HG02973 (cell line): ENCODE measurements at regions not wholly inside any gene's neighbourhood (a gene's known extent, or its start where the extent isn't known, plus 50 kb on each side); places are given as distances from the start of the nearest gene placed in this dataset.
"Not testable (repeated sequence)": the region's sequence is repeated elsewhere in the genome, so short reads cannot be mapped to it uniquely, and the experiment has no call there.

Source experiments
- ATAC-seq: cut with Tn5 transposase; IDR thresholded peaks from one replicate; pipeline ENCODE4 v1.9.1; 2021; ENCODE audit warnings: moderate library complexity; ENCODE audit not compliant: unreplicated experiment

- ATAC-seq, result no peak
Measured at GRCh38 chr3:152891678-152892077, 56.7 kb downstream of the P2RY1 start.

GRCh38 chr3:152892446-152892845 lies 57.5 kb downstream of the P2RY1 start:
- no peak for ATAC-seq

GRCh38 chr3:152893647-152894046 lies 58.7 kb downstream of the P2RY1 start:
- ATAC-seq, result no peak

DNA sequence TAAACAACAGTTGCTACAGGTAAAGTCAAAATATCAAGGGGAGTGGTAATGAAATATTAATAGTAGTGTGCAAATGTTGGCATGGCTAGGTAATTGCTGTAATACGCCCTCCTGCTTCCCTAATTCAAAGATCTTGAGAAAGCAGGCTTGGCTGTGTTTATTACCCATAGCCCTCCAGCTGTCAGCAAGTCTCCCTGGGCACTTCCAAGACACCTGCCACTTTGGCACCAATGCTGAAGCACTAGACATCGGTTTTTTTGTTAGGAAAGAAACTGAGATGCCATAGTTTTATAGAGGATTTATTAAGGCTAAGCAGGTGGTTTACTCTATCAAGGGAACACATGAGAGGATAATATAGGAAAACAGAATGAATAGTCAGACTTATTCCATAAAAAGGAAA lies 64.4 kb downstream of the P2RY1 start:
- ATAC-seq, result no peak

DNA sequence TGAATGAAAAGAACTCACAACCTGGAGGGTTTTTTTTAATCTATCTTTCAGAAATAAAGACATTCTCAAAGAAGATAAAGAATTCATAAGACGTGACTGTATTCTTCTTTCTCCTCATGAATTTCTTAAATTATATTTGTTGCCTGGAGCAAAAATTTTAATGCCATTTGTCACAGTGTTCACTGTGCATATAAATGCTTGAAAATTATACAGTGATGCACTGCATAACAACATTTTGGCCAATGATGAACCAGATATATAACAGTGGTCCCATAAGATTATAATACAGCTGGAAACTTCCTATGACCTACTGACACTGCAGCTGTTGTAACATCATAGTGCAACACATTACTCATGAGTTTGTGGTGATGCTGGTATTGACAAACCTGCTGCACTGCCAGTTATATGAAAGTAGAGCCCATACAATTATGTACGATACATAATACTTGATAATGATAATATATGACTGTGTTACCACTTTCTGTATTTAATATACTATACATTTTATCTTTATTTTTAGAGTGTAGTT lies 67.3 kb downstream of the P2RY1 start:
- no peak for ATAC-seq

GRCh38 chr3:152905631-152906030 lies 70.7 kb downstream of the P2RY1 start:
- no peak for ATAC-seq

- no peak for ATAC-seq
Measured at GRCh38 chr3:152909180-152909883, 74.4 kb downstream of the P2RY1 start.

DNA sequence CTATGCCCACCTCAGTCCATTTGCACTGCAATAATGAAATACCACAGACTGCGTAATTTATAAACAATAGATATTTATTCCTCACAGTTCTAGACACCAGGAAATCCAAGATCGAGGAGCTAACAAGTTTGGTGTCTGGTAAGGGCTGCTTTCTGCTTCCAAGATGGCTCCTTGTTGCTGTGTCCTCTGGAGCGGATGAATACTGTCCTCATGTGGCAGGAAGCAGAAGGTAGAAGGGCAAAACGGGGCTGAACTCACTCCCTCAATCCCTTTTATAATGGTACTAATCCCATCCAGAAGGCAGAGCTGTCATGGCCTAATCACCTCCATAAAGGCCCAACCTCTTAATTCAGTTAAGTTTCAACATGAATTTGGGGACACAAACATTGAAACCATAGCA lies 75.3 kb downstream of the P2RY1 start:
- no peak for ATAC-seq

DNA sequence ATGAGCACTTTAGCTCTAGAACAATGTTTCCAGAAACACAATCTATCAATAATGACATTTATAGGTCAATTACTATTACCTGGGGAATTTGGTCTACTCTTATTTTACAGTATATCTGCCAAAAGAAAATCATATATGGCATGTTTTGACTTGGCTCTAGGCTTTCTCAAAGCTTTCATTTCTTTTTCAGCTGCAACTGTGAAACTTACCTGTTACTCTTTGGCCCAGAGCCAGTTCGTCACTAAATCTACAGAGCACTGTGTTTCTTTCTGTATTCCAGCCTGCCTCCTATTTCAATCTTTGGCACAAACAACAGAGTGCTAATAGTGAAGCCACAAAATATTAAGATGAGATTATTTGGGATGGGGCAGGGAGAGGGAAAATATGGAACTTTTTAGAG lies 76.0 kb downstream of the P2RY1 start:
- no peak for ATAC-seq

- ATAC-seq, result not testable (repeated sequence)
Measured at GRCh38 chr3:152914743-152915142, 79.8 kb downstream of the P2RY1 start.

GRCh38 chr3:152915695-152916094 lies 80.8 kb downstream of the P2RY1 start:
- ATAC-seq, result no peak

DNA sequence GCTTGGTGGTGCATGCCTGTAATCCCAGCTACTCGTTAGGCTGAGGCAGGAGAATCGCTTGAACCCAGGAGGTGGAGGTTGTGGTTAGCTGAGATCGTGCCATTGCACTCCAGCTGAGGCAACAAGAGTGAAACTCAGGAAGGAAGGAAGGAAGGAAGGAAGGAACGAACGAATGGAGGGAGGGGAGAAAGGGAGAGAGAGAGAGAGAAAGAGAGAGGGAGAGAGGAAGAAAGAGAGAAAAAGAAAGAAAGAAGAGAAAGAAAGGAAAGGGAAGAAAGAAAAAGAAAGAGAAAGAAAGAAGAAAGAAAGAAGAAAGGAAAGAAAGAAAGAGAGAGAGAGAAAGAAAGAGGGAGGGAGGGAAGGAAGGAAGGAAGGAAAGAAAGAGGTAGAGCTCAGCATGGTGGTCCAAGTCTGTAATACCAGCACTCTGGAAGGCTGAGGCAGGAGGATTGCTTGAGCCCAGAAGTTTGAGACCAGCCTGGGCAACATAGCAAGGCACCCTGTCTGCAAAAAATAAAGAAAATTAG lies 81.9 kb downstream of the P2RY1 start:
- no peak for ATAC-seq

- ATAC-seq, result no peak
Measured at GRCh38 chr3:152921351-152921750, 86.4 kb downstream of the P2RY1 start.

- no peak for ATAC-seq
Measured at GRCh38 chr3:152922554-152922953, 87.6 kb downstream of the P2RY1 start.

- no peak for ATAC-seq
Measured at GRCh38 chr3:152927131-152927530, 92.2 kb downstream of the P2RY1 start.

- no peak for ATAC-seq
Measured at GRCh38 chr3:152930516-152930915, 95.6 kb downstream of the P2RY1 start.

DNA sequence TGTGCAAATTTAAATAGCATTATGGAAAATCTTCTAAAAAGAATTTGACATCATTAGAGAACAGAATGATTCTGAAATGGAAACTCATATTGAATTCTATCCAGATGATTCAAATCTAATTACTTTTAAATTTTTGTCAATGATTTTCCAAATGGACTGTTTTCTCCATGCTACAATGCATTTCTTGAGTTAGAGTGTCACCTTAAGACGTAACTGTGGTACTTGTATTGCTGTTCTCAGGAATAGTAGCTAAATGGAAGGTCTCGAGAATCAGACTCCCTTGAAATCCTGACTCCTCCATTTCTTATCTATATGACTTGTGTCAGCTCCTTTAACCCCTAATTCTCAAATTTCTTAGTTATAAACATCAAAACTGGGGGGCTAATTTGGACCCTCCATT lies 102.3 kb downstream of the P2RY1 start:
- ATAC-seq, result no peak

DNA sequence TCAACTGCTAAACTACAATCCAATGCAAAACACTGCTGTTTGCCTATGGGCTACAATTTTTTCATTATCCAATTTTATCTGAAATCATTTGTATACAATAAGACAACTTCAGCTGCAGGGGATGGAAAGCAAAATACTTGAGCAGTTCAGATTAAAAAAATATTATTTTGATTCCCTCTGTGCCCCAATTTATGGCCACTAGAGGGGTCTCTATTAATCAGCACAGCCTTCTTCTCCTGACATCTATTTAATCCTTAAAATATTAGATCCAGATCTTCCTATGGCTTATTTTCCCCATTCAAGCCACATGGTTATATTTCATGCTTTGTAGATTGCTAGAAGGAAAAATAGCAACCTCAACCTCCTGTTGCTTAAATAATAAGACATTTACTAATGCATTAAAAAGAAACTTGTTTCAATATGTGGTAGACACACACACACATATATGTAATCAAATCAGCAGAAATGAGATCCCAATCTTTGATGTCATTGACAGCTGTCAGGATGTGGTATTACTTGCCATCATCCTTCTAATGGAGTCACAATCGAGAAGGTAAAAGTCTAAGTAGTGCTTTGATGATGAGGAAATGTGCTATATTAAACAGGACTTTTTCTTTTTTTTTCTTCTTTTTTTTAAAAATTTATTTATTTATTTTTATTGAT lies 104.2 kb downstream of the P2RY1 start:
- ATAC-seq, result no peak

GRCh38 chr3:152941859-152942258 lies 106.9 kb downstream of the P2RY1 start:
- ATAC-seq, result no peak

DNA sequence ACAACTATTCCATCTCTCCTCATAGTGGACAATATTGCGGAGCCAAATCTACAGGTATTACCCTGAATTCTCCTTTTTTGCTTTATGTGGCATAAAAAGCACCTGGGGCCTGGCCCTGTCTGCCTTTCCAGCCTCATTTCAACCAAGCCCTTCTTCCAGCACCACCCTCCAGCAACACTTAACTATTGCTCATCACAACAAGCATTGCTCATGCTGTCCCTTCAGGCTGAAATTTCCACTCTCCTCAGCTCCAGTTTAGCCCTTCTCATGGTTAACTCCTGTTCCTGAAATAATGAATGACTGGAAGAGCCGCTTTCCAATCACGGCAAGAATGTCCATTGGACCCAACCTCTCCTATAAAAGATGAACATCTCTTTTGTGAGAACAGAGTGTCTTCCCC lies 107.4 kb downstream of the P2RY1 start:
- no peak for ATAC-seq

GRCh38 chr3:152943645-152944044 lies 108.7 kb downstream of the P2RY1 start:
- no peak for ATAC-seq

- no peak for ATAC-seq
Measured at GRCh38 chr3:152944671-152945070, 109.7 kb downstream of the P2RY1 start.
